HepG2 (cell line): ENCODE measurements at regions not wholly inside any gene's neighbourhood (a gene's known extent, or its start where the extent isn't known, plus 50 kb on each side); places are given as distances from the start of the nearest gene placed in this dataset.

Experiments used
- ATAC-seq: fragments of 200-7000 bp; cut with Tn5 transposase; 3 replicates; pipeline ENCODE4 v1.9.1; 2020; ENCODE audit warnings: mild to moderate bottlenecking, moderate library complexity
- BruUV-seq: library from RNA; stranded (reverse); fragments of 400-500 nt; replicated peaks from 2 replicates; lab custom pipeline; 2021; lab: Mats Ljungman, UMichigan
- CTCF ChIA-PET: fragments of 300-600 bp; formaldehyde crosslinking; extraction: SDS; loops from one replicate; lab custom pipeline; 2021; ENCODE audit warnings: low total read pairs, inconsistent platforms, low intra/inter-chr PET ratio; lab: Yijun Ruan, JAX
- POLR2A ChIA-PET: fragments of 350-600 bp; sonication (Branson Sonifier 250); formaldehyde crosslinking; loops from one replicate; lab custom pipeline; 2020; ENCODE audit warnings: antibody characterized with exemption, inconsistent platforms; lab: Yijun Ruan, JAX
- DNase-seq: peaks from one replicate; pipeline ENCODE4 v3.0.0-alpha.2; 2015; ENCODE audit warnings: low spot score
- FAIRE-seq: peaks from 3 replicates; lab custom pipeline; 2011; peaks lifted over from hg19 to GRCh38; lab: Jason Lieb, UNC
- H2AFZ ChIP-seq: one replicate; pipeline ENCODE4 v1.6.1; 2011; ENCODE audit warnings: low read length, inconsistent platforms
- H3K27ac ChIP-seq: fragments of 300-600 bp; 3 replicates; pipeline ENCODE4 v1.8.0; 2011; ENCODE audit warnings: mixed run types, mild to moderate bottlenecking, mixed read lengths, low read length, inconsistent platforms; ENCODE audit not compliant: insufficient read depth; ENCODE audit errors: extremely low read length
- H3K27me3 ChIP-seq, 2 experiments: fragments of 200-600 bp in 1 of 2; 2 replicates in 1 of 2; 3 replicates in 1 of 2; pipeline versions ENCODE4 v1.6.0 to v1.8.0; 2011; ENCODE audit warnings: low read length in 2 of 2, mild to moderate bottlenecking in 2 of 2, moderate library complexity in 2 of 2, inconsistent platforms in 1 of 2; ENCODE audit not compliant: insufficient read depth in 2 of 2, control insufficient read depth in 1 of 2
- H3K36me3 ChIP-seq, 2 experiments: fragments of 200-600 bp in 1 of 2; replicated peaks in 1 of 2; 2 replicates in 1 of 2; 3 replicates in 1 of 2; pipeline versions ENCODE4 v1.5.1 to v1.8.0; 2011; ENCODE audit warnings: low read length in 2 of 2, inconsistent platforms in 1 of 2; ENCODE audit not compliant: insufficient read depth in 2 of 2, control insufficient read depth in 1 of 2
- H3K4me1 ChIP-seq: 2 replicates; pipeline ENCODE4 v1.5.1; 2012; ENCODE audit warnings: low read length, inconsistent platforms; ENCODE audit not compliant: insufficient read depth
- H3K4me2 ChIP-seq: 2 replicates; pipeline ENCODE4 v1.6.0; 2011; ENCODE audit warnings: low read depth, low read length, inconsistent platforms
- H3K4me3 ChIP-seq, 3 experiments: fragments of 200-600 bp in 1 of 3; sonication (generic), shearing (Covaris generic) in 1 of 3; replicated peaks in 1 of 3; 2 replicates each; pipeline ENCODE4 v1.5.1; 2011 to 2016; ENCODE audit warnings: low read length in 3 of 3, inconsistent platforms in 2 of 3, low read depth in 2 of 3, mild to moderate bottlenecking in 2 of 3, control low read depth in 1 of 3, mixed read lengths in 1 of 3; ENCODE audit not compliant: insufficient read depth in 1 of 3
- H3K79me2 ChIP-seq: one replicate; pipeline ENCODE4 v1.6.1; 2011; ENCODE audit warnings: low read length, inconsistent platforms; ENCODE audit not compliant: insufficient read depth
- H3K9ac ChIP-seq: 2 replicates; pipeline ENCODE4 v1.6.0; 2011; ENCODE audit warnings: mild to moderate bottlenecking, low read depth, low read length, inconsistent platforms; ENCODE audit not compliant: insufficient read depth
- H3K9me3 ChIP-seq: 2 replicates; pipeline ENCODE4 v1.5.1; 2012; ENCODE audit warnings: mild to moderate bottlenecking, low read length
- H4K20me1 ChIP-seq: 2 replicates; pipeline ENCODE4 v1.6.0; 2011; ENCODE audit warnings: inconsistent platforms, mild to moderate bottlenecking, low read length, moderate library complexity; ENCODE audit not compliant: insufficient read depth
- FOXA1 ChIP-seq, 2 experiments: fragments of 450-650 bp in 1 of 2; sonication (generic) in 1 of 2; formaldehyde crosslinking in 1 of 2; IDR thresholded peaks; 2 replicates each; pipeline versions ENCODE4 v1.4.0 to v1.6.1; 2016 to 2020; ENCODE audit warnings: missing genetic modification reagents in 1 of 2
- HNRNPK ChIP-seq: fragments of 200-400 bp; formaldehyde crosslinking; IDR thresholded peaks from 2 replicates; pipeline ENCODE4 v1.6.1; 2018; ENCODE audit warnings: low read length, low read depth, moderate library complexity, mild to moderate bottlenecking; ENCODE audit not compliant: poor library complexity, severe bottlenecking
- KDM2A ChIP-seq: sonication (generic); formaldehyde crosslinking; IDR thresholded peaks from 2 replicates; pipeline ENCODE4 v1.4.0; 2020; ENCODE audit warnings: low read depth, missing genetic modification reagents, borderline replicate concordance
- KLF6 ChIP-seq: IDR thresholded peaks from 2 replicates; pipeline ENCODE4 v1.8.0; 2016; ENCODE audit warnings: missing biosample characterization, missing genetic modification reagents
- MAFK ChIP-seq, 2 experiments: IDR thresholded peaks in 1 of 2; conservative IDR thresholded peaks in 1 of 2; 2 replicates each; pipeline ENCODE4 v1.6.1; 2011; ENCODE audit warnings: improper control_type of control experiment in 2 of 2, low read length in 2 of 2
- PAF1 ChIP-seq: IDR thresholded peaks from 2 replicates; pipeline ENCODE4 v1.6.1; 2016; ENCODE audit warnings: missing genetic modification reagents, missing compliant biosample characterization
- PCBP1 ChIP-seq: fragments of 200-400 bp; formaldehyde crosslinking; IDR thresholded peaks from 2 replicates; pipeline ENCODE4 v1.6.1; 2017; ENCODE audit warnings: mild to moderate bottlenecking, low read depth, low read length, borderline replicate concordance
- PRMT3 ChIP-seq: sonication (generic); formaldehyde crosslinking; IDR thresholded peaks from 2 replicates; pipeline ENCODE4 v1.8.1; 2022; ENCODE audit warnings: low read depth, mild to moderate bottlenecking, moderate library complexity, missing genetic modification reagents, borderline replicate concordance
- TOPORS ChIP-seq: sonication (generic); formaldehyde crosslinking; IDR thresholded peaks from 2 replicates; pipeline ENCODE4 v1.8.0; 2023; ENCODE audit warnings: mild to moderate bottlenecking, missing genetic modification reagents
- ZNF207 ChIP-seq: fragments of 450-650 bp; IDR thresholded peaks from 2 replicates; pipeline ENCODE4 v1.6.1; 2016; ENCODE audit warnings: antibody characterized with exemption, borderline replicate concordance
- ZNF343 ChIP-seq: sonication (generic); formaldehyde crosslinking; IDR thresholded peaks from 2 replicates; pipeline ENCODE4 v1.4.0; 2020; ENCODE audit warnings: mild to moderate bottlenecking, missing genetic modification reagents
- ZNF496 ChIP-seq: sonication (generic); formaldehyde crosslinking; IDR thresholded peaks from 2 replicates; pipeline ENCODE4 v1.8.1; 2023; ENCODE audit warnings: mild to moderate bottlenecking, moderate library complexity, missing genetic modification reagents; ENCODE audit not compliant: insufficient replicate concordance
- ZNF558 ChIP-seq: sonication (generic); formaldehyde crosslinking; IDR thresholded peaks from 2 replicates; pipeline ENCODE4 v1.9.0; 2022; ENCODE audit warnings: mild to moderate bottlenecking, missing genetic modification reagents, borderline replicate concordance
- ZNF563 ChIP-seq: sonication (generic); formaldehyde crosslinking; IDR thresholded peaks from 2 replicates; pipeline ENCODE4 v1.8.0; 2022; ENCODE audit warnings: mild to moderate bottlenecking, moderate library complexity, missing genetic modification reagents
- ZNF724P ChIP-seq: sonication (generic); formaldehyde crosslinking; IDR thresholded peaks from 2 replicates; pipeline ENCODE4 v1.8.0; 2022; ENCODE audit warnings: missing genetic modification reagents, borderline replicate concordance
- WGBS: methylation state at CpG from one replicate; pipeline ENCODE4 v1.1.6; 2017; ENCODE audit warnings: low lambda C conversion rate; 5-methylcytosine and 5-hydroxymethylcytosine counted together
- in situ Hi-C: cut with HindIII; loops from 2 replicates; pipeline ENCODE4 v1.10.0; 2017; ENCODE audit warnings: low pct_unique_long_range_greater_than_20kb; ENCODE audit not compliant: extremely low pct_ligation_motif_present
- intact Hi-C: fragments of 100-400 bp; cut with micrococcal nuclease; formaldehyde crosslinking; loops from one replicate; pipeline ENCODE4 v1.10.0; 2022; ENCODE audit not compliant: unreplicated experiment
- TF ChIP-seq, protein P1 (sequence below): sonication (generic); formaldehyde crosslinking; IDR thresholded peaks from 2 replicates; pipeline ENCODE4 v1.8.0; 2023; ENCODE audit warnings: mild to moderate bottlenecking, missing genetic modification reagents
- TF ChIP-seq, protein P2 (sequence below): IDR thresholded peaks from 2 replicates; pipeline ENCODE4 v1.6.1; 2016; ENCODE audit warnings: low read depth

DNA sequence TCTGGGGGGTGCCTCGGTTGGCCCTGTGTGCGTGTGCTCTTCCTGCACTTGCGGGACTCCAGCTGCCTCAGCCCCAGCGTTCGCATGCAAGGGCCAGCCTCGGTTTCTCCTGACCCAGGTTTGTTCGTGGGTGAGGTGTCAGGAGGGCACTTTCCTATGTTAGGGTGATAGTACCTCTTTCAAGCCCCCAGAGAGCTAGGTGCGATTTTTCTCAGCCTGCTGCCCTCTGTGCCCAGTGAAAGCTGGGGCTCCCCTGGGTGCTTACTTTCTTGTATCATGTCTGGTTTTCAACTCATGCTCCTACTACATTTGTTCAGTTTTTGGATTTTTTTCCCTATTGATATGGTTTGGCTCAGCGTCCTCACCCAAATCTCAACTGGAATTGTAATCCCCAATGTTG, 289.2 kb downstream of the TEX29 start:
- Histone ChIP-seq H3K79me2 (no peaks in the 10 kb centered on the region), H3K4me2 (no peak overlapping the region), H3K4me3 (no peak overlapping the region), H3K9me3 (no peaks in the 10 kb centered on the region), H3K4me1 (0 out of 2 replicates have a peak, but pooled peaks cover 4% of the 10 kb centered on the region), H3K27ac (no peak overlapping the region), H3K27me3 (peaks cover 0 to 6% of the 10 kb centered on the region in 2 experiments; a peak in 3 of 5 replicates), H4K20me1 (no peaks in the 10 kb centered on the region), H3K36me3 (no peaks in the 10 kb centered on the region), H2AFZ (no peak overlapping the region), H3K9ac (no peak overlapping the region)
- in situ Hi-C loops (no loop called here), intact Hi-C loops (no loop called here)
- ATAC-seq, result no peak
- 52% methylated on average over 7 of the region's 9 CpGs for WGBS
- ChIA-PET POLR2A (no interaction called here), CTCF (no interaction called here)
- no peak for TF ChIP-seq FOXA1 (IDR thresholded peaks at IDR 0.05)
- TF ChIP-seq FOXA1 (CRISPR knock-in tag; IDR thresholded peaks at IDR 0.05), result no peak
- no TSS peak for BruUV-seq
- DNase-seq, result no peak
- no peak for FAIRE-seq

DNA sequence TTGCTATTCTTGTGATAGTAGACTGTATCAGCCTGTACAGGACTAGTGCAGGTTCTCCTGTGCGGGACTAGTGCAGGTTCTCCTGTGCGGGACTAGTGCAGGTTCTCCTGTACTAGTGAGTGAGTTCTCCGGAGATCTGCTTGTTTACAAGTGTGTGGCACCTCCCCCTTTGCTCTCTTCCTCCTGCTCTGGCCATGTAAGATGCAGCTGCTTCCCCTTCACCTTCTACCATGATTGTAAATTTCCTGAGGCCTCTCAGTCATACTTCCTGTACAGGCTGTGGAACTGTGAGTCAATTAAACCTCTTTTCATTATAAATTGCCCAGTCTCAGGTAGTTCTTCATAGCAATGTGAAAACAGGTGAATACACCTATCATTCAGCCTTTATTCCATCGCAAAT, 289.6 kb downstream of the TEX29 start:
- Histone ChIP-seq H3K79me2 (no peaks in the 10 kb centered on the region), H3K27ac (no peak overlapping the region), H3K9ac (no peak overlapping the region), H3K9me3 (no peaks in the 10 kb centered on the region), H2AFZ (no peak overlapping the region), H4K20me1 (no peaks in the 10 kb centered on the region), H3K4me1 (0 out of 2 replicates have a peak, but pooled peaks cover 5% of the 10 kb centered on the region)
- intact Hi-C loops (no loop called here), in situ Hi-C loops (no loop called here)
- CTCF ChIA-PET, result no interaction called here
- DNase-seq (no peak), FAIRE-seq (no peak)
- 24% methylated on average over 4 of the region's 4 CpGs for WGBS
- POLR2A ChIA-PET, result no interaction called here
- TF ChIP-seq ZNF563 (CRISPR knock-in tag) (no peak), TOPORS (CRISPR knock-in tag) (no peak), ZNF724P (CRISPR knock-in tag) (no peak), MAFK (conservative IDR thresholded peaks at IDR 0.05 in 1 of 2, IDR thresholded peaks at IDR 0.05 in 1 of 2; ENCODE audit: low read length in 2 of 2) (no peak), ZNF558 (CRISPR knock-in tag) (no peak), KLF6 (CRISPR knock-in tag) (no peak), PCBP1 (no peak), ZNF343 (CRISPR knock-in tag) (no peak), ZNF496 (no peak), PAF1 (no peak), KDM2A (no peak), PRMT3 (CRISPR knock-in tag) (no peak), ZNF207 (no peak), HNRNPK (no peak)
- TF ChIP-seq, protein P1, sequence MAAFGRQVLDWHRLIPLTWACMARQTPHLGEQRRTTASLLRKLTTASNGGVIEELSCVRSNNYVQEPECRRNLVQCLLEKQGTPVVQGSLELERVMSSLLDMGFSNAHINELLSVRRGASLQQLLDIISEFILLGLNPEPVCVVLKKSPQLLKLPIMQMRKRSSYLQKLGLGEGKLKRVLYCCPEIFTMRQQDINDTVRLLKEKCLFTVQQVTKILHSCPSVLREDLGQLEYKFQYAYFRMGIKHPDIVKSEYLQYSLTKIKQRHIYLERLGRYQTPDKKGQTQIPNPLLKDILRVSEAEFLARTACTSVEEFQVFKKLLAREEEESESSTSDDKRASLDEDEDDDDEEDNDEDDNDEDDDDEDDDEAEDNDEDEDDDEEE, result no peak
- TF ChIP-seq, protein P2, sequence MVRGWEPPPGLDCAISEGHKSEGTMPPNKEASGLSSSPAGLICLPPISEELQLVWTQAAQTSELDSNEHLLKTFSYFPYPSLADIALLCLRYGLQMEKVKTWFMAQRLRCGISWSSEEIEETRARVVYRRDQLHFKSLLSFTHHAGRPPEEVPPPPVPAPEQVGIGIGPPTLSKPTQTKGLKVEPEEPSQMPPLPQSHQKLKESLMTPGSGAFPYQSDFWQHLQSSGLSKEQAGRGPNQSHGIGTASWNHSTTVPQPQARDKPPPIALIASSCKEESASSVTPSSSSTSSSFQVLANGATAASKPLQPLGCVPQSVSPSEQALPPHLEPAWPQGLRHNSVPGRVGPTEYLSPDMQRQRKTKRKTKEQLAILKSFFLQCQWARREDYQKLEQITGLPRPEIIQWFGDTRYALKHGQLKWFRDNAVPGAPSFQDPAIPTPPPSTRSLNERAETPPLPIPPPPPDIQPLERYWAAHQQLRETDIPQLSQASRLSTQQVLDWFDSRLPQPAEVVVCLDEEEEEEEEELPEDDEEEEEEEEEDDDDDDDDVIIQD (CRISPR knock-in tag), result no peak
- TF ChIP-seq, all 625 proteins: peak for 0
- BruUV-seq, result no TSS peak
- Histone ChIP-seq H3K4me3 (no peak overlapping the region), H3K27me3 (peaks cover 0 to 6% of the 10 kb centered on the region in 2 experiments; a peak in 3 of 5 replicates), H3K4me2 (no peak overlapping the region), H3K36me3 (no peaks in the 10 kb centered on the region)
- ATAC-seq, result no peak
